HL-60 (cell line): ENCODE measurements at regions not wholly inside any gene's neighbourhood (a gene's known extent, or its start where the extent isn't known, plus 50 kb on each side); places are given as distances from the start of the nearest gene placed in this dataset.

Experiments
- DNase-seq, 2 experiments: peaks; one replicate each; pipeline ENCODE4 v3.0.0-alpha.2; 2010 to 2020; ENCODE audit warnings: low read depth in 1 of 2, low spot score in 1 of 2
- H3K27ac ChIP-seq: fragments of 250-450 bp; sonication (Bioruptor Pico); replicated peaks from 2 replicates; pipeline ENCODE4 v1.5.1; 2020; ENCODE audit warnings: mild to moderate bottlenecking, moderate library complexity
- H3K27me3 ChIP-seq: fragments of 250-450 bp; sonication (Bioruptor Pico); 2 replicates; pipeline ENCODE4 v1.5.1; 2021; ENCODE audit warnings: mild to moderate bottlenecking, moderate library complexity; ENCODE audit not compliant: insufficient read depth, poor library complexity, severe bottlenecking
- H3K4me3 ChIP-seq: replicated peaks from 2 replicates; pipeline ENCODE4 v1.5.1; 2011; ENCODE audit warnings: mild to moderate bottlenecking, control low read depth, low read length; ENCODE audit not compliant: insufficient read depth
- GABPA ChIP-seq: IDR thresholded peaks from 2 replicates; pipeline ENCODE4 v1.6.1; 2012; ENCODE audit warnings: low read depth
- POLR2AphosphoS5 ChIP-seq: IDR thresholded peaks from 2 replicates; pipeline ENCODE4 v1.6.1; 2012; ENCODE audit warnings: low read depth
- SPI1 ChIP-seq: IDR thresholded peaks from 2 replicates; pipeline ENCODE4 v1.6.1; 2012; ENCODE audit warnings: low read depth, mild to moderate bottlenecking, borderline replicate concordance
- TF ChIP-seq, protein P1 (sequence below): IDR thresholded peaks from one replicate; pipeline ENCODE4 v1.5.1; 2011; ENCODE audit warnings: low read length, control low read depth, inconsistent platforms; ENCODE audit not compliant: insufficient read depth
- TF ChIP-seq, protein P2 (sequence below): IDR thresholded peaks from 2 replicates; pipeline ENCODE4 v1.6.1; 2012; ENCODE audit warnings: low read depth; ENCODE audit not compliant: insufficient replicate concordance

DNA sequence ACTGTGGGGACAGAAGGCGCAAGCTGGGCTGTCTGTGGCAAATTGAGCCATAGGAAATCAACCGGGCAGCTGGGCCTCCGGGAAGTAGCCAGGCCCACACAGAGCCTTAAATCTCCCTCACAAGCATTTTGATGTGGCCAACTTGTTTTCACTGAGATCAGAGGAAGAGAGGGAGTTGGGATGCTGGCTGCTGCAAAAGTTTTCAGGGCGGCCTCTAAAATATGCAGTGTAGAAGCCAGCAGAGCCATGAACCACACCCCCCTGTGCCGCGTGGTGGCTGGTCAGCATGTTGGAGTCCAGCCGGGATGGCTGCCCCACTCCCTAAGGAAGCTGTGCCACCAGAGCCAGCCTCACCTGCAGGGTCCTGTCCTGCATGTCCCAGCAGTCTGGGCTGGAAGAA, 167.4 kb downstream of the CDC5L start:
- Histone ChIP-seq H3K4me3 (no peak overlapping the region), H3K27me3 (peaks cover 5% of the 10 kb centered on the region), H3K27ac (no peak overlapping the region)
- DNase-seq: no peak
- TF ChIP-seq POLR2AphosphoS5: no peak
- TF ChIP-seq, protein P1, sequence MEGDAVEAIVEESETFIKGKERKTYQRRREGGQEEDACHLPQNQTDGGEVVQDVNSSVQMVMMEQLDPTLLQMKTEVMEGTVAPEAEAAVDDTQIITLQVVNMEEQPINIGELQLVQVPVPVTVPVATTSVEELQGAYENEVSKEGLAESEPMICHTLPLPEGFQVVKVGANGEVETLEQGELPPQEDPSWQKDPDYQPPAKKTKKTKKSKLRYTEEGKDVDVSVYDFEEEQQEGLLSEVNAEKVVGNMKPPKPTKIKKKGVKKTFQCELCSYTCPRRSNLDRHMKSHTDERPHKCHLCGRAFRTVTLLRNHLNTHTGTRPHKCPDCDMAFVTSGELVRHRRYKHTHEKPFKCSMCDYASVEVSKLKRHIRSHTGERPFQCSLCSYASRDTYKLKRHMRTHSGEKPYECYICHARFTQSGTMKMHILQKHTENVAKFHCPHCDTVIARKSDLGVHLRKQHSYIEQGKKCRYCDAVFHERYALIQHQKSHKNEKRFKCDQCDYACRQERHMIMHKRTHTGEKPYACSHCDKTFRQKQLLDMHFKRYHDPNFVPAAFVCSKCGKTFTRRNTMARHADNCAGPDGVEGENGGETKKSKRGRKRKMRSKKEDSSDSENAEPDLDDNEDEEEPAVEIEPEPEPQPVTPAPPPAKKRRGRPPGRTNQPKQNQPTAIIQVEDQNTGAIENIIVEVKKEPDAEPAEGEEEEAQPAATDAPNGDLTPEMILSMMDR: no peak
- TF ChIP-seq, protein P2, sequence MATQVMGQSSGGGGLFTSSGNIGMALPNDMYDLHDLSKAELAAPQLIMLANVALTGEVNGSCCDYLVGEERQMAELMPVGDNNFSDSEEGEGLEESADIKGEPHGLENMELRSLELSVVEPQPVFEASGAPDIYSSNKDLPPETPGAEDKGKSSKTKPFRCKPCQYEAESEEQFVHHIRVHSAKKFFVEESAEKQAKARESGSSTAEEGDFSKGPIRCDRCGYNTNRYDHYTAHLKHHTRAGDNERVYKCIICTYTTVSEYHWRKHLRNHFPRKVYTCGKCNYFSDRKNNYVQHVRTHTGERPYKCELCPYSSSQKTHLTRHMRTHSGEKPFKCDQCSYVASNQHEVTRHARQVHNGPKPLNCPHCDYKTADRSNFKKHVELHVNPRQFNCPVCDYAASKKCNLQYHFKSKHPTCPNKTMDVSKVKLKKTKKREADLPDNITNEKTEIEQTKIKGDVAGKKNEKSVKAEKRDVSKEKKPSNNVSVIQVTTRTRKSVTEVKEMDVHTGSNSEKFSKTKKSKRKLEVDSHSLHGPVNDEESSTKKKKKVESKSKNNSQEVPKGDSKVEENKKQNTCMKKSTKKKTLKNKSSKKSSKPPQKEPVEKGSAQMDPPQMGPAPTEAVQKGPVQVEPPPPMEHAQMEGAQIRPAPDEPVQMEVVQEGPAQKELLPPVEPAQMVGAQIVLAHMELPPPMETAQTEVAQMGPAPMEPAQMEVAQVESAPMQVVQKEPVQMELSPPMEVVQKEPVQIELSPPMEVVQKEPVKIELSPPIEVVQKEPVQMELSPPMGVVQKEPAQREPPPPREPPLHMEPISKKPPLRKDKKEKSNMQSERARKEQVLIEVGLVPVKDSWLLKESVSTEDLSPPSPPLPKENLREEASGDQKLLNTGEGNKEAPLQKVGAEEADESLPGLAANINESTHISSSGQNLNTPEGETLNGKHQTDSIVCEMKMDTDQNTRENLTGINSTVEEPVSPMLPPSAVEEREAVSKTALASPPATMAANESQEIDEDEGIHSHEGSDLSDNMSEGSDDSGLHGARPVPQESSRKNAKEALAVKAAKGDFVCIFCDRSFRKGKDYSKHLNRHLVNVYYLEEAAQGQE: no peak
- no peak for TF ChIP-seq GABPA
- TF ChIP-seq SPI1: no peak

DNA sequence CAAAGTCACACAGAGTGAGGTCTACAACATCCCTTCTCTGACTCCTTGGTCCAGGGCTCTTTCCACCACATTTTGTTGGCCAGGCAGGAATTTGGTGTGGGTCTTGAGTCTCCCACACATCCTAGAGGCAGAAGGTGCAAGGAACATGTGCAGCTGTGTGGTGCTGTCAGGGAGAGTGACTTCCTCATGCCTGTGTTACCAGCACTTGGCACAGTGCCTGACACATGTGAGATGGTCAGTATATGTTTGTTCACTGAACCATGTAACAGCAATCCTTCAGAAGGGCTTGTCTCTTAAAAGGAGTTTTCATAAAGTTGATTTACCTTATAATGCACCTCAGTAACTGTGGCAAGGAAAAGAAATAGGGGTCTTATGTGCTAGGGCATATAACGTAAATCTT, 168.5 kb downstream of the CDC5L start:
- no peak overlapping the region for H3K4me3 ChIP-seq
- H3K27ac ChIP-seq: no peak overlapping the region
- peak; percentile 34 to 71 for DNase-seq
- TF ChIP-seq SPI1 (peak; percentile 78; the same call in 1 of the 2 replicates), POLR2AphosphoS5 (peak; percentile 55)
- TF ChIP-seq, protein P1: no peak
- peaks cover 8% of the 10 kb centered on the region for H3K27me3 ChIP-seq

DNA sequence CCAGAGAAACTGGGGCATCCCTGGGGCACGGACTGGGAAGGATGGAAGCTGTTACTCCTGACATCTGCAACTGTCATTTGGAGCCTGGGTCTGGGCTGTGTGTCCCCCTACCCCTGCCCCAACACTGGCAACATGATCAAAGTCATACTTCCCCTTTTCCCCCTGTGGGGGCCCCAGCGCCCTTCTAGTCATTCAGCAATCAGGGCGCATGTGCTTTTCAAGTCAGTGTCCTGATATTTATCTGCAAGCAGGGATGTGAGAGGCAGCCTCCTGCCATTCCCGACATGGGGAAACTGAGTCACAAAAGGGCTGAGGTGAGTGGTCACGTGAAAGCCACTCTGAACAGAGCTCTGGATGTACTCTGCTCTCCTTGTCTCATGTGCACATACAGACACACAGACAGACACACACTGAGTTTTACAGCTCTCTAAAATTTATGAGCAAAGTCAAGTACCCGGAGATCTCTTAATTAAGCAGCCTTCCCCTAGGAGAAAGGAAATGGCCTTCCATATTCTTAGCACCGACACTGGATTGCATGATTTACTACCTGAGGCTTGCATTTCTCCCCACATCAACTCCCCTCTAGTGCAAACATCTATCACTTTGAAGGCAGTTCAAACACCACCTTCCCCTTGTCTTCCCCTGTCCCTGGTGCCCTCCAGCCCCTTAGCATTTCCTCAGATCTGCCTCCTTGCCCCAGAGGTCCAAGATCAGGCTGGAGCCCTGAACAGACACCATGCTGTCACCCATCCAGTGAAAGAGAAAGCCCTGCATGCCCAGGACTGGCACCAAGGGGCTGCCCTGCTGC, 170.7 kb downstream of the CDC5L start:
- TF ChIP-seq POLR2AphosphoS5: no peak
- TF ChIP-seq, protein P2: no peak
- TF ChIP-seq, protein P1: no peak
- no peak for TF ChIP-seq GABPA
- H3K4me3 ChIP-seq: no peak overlapping the region
- no peak overlapping the region for H3K27ac ChIP-seq
- peak in 1 of 2 experiments; percentile 9 for DNase-seq
- peaks cover 9% of the 10 kb centered on the region for H3K27me3 ChIP-seq
